ENCODE measurements at regions not wholly inside any gene's neighbourhood (a gene's known extent, or its start where the extent isn't known, plus 50 kb on each side); places are given as distances from the start of the nearest gene placed in this dataset.
"Not testable (repeated sequence)": the region's sequence is repeated elsewhere in the genome, so short reads cannot be mapped to it uniquely, and the experiment has no call there.

DNA sequence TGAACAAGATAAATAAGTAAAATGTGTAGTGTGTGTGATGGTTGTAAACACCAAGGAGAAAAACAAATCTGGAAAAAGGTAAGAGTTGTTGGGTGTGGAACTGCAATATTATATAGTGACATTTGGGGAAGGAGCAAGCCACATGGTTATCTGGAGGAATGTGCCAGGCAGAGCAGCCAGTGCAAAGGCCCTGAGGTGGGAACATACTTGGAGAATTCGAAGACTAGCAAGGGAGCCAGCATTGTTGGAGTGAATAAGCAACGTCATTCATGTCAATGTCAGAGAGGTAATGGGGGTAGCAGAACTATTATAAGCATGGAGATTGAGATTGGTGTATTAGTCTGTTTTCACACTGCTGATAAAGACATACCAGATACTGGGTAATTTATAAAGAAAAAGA is 241.5 kb upstream of the LHX5 start:
- 86% methylated on average over 2 of the region's 2 CpGs for WGBS (ENCODE audit: insufficient coverage)

DNA sequence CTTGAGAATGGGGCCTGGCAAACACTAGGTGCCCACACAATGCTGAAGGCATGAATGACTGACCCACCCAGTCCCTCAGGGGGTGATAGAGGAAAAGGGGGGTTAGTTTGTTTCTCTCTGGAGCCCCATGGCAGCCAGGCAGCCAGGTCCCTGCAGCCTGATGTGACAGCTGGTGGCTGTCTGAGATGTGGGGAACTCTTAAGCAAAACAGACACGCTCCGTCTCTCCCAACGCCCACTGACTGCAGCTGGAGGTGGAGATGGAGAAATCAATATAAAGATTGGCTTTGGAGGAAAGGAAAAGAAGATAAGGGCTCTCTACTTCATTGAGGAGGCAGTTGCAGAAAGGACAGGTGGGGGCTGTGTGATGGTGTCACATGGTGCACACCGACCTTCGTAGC is 240.8 kb upstream of the LHX5 start:
- Histone ChIP-seq H3K4me3 (ENCODE audit: low read depth, low read length) (no peak overlapping the region), H3K9me3 (ENCODE audit: control insufficient read depth, insufficient read depth, low read length) (no peaks in the 10 kb centered on the region), H3K4me1 (ENCODE audit: control insufficient read depth, insufficient read depth, low read length) (no peaks in the 10 kb centered on the region), H3K27me3 (ENCODE audit: control insufficient read depth, insufficient read depth, low read length) (no peaks in the 10 kb centered on the region), H3K27ac (ENCODE audit: low read depth, low read length) (no peak overlapping the region), H3K36me3 (ENCODE audit: control insufficient read depth, insufficient read depth, low read length) (no peaks in the 10 kb centered on the region)
- 100% methylated on average over 3 of the region's 5 CpGs for WGBS (ENCODE audit: insufficient coverage)
- no peak for DNase-seq (ENCODE audit: low read depth in 4 of 6, low spot score in 6 of 6)

More for the DNA sequence above, 241.5 kb upstream of the LHX5 start:
- no peak for DNase-seq (ENCODE audit: low read depth in 4 of 6, low spot score in 6 of 6)
- no peaks in the 10 kb centered on the region for H3K36me3 ChIP-seq (ENCODE audit: control insufficient read depth, insufficient read depth, low read length)
- H3K27ac ChIP-seq (ENCODE audit: low read depth, low read length) = no peak overlapping the region
- no peaks in the 10 kb centered on the region for H3K27me3 ChIP-seq (ENCODE audit: control insufficient read depth, insufficient read depth, low read length)
- no peaks in the 10 kb centered on the region for H3K4me1 ChIP-seq (ENCODE audit: control insufficient read depth, insufficient read depth, low read length)
- no peak overlapping the region for H3K4me3 ChIP-seq (ENCODE audit: low read depth, low read length)
- no peaks in the 10 kb centered on the region for H3K9me3 ChIP-seq (ENCODE audit: control insufficient read depth, insufficient read depth, low read length)

DNA sequence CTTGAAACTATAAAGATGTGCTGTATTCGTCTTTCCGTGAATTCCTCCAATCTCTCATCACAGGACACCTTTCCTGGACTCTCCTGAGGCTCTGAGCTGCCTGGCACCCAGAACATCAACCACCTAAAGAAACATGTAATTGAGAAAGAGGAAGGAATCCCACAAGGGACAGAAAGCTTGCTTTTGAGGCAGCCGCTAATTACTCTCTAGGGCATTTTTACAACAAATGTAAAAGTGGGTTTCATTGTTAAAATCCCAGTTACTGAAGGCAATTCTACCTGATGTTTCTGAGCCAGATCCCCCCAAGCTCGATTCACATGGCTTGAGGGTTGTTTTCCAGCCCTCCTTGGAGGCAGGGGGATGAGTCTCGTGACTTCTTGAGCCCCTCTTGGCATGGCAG is 238.5 kb upstream of the LHX5 start:
- WGBS (ENCODE audit: insufficient coverage) = 60% methylated on average over 2 of the region's 5 CpGs
- Histone ChIP-seq H3K9me3 (ENCODE audit: control insufficient read depth, insufficient read depth, low read length) (no peaks in the 10 kb centered on the region), H3K27ac (ENCODE audit: low read depth, low read length) (no peak overlapping the region), H3K4me3 (ENCODE audit: low read depth, low read length) (no peak overlapping the region), H3K36me3 (ENCODE audit: control insufficient read depth, insufficient read depth, low read length) (no peaks in the 10 kb centered on the region), H3K4me1 (ENCODE audit: control insufficient read depth, insufficient read depth, low read length) (no peaks in the 10 kb centered on the region), H3K27me3 (ENCODE audit: control insufficient read depth, insufficient read depth, low read length) (no peaks in the 10 kb centered on the region)
- DNase-seq (ENCODE audit: low read depth in 4 of 6, low spot score in 6 of 6) = peak in 1 of 6 donors; percentile 72

DNA sequence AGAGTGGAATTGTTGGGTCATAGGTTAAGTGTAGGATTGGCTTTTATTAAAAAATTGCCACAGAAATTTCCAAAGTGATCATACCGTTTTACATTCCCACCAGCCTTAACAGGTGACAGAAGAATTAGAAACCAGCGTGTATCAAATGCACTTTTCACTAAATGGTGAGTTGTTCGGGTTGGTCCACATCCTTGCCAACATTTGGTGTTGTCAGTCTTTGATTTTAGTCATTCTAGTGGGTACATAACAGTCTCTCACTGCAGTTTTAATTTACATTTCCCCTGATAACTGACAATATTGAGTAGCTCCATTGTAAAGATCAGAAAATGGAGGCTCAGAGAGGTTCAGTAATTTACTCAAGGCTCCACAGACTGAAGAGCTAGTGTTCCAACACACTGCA is 237.8 kb upstream of the LHX5 start:
- Histone ChIP-seq H3K36me3 (ENCODE audit: control insufficient read depth, insufficient read depth, low read length) (no peaks in the 10 kb centered on the region), H3K9me3 (ENCODE audit: control insufficient read depth, insufficient read depth, low read length) (no peaks in the 10 kb centered on the region), H3K4me3 (ENCODE audit: low read depth, low read length) (no peak overlapping the region), H3K27ac (ENCODE audit: low read depth, low read length) (no peak overlapping the region), H3K4me1 (ENCODE audit: control insufficient read depth, insufficient read depth, low read length) (no peaks in the 10 kb centered on the region), H3K27me3 (ENCODE audit: control insufficient read depth, insufficient read depth, low read length) (no peaks in the 10 kb centered on the region)
- DNase-seq (ENCODE audit: low read depth in 4 of 6, low spot score in 6 of 6) = no peak
- WGBS (ENCODE audit: insufficient coverage) = no CpG with 5 or more reads among the region's 3 CpGs

DNA sequence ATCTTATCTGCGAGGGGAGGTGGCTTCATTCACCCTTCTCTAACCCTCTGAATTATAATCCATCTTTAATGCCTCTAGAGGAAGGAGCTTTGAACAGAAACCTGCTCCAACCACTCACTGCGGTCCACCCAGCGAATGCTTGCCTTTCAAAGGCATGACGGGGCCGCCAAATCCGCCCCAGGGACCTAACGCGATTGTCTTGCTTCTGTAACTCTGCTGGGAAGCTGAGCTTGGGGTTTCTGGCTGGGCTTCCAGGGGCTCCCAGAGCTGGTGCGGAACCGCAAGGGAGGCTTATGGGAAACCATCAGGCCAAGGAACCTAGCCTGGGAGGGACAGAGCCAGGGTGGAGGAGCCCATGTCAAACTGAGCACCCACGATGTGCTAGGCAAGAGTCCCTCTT is 231.2 kb upstream of the LHX5 start:
- H3K4me1 ChIP-seq (ENCODE audit: control insufficient read depth, insufficient read depth, low read length) = peaks cover 3% of the 10 kb centered on the region
- H3K4me3 ChIP-seq (ENCODE audit: low read depth, low read length) = no peak overlapping the region
- no peaks in the 10 kb centered on the region for H3K27me3 ChIP-seq (ENCODE audit: control insufficient read depth, insufficient read depth, low read length)
- WGBS (ENCODE audit: insufficient coverage) = 64% methylated on average over 11 of the region's 11 CpGs
- no peaks in the 10 kb centered on the region for H3K36me3 ChIP-seq (ENCODE audit: control insufficient read depth, insufficient read depth, low read length)
- no peak for DNase-seq (ENCODE audit: low read depth in 4 of 6, low spot score in 6 of 6)
- H3K9me3 ChIP-seq (ENCODE audit: control insufficient read depth, insufficient read depth, low read length) = no peaks in the 10 kb centered on the region
- no peak overlapping the region for H3K27ac ChIP-seq (ENCODE audit: low read depth, low read length)

DNA sequence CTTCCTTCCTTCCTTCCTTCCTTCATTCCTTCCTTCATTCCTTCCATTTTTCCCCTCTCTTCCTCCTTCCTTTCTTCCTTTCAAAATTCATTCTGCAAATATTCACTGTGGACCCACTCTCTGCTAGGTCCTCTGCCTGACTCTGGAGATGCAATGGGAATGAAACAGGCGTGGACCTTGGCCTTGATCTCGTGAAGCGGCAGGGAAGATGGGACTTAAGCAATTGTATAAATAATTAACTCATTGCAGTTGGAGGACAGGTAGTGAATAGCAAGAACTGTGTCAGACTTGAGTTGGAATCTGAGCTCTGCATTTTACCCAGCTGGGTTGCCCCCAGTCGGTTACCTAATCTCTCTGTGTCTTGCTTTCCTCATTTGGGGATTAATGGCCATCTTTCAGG is 230.6 kb upstream of the LHX5 start:
- peaks cover 3% of the 10 kb centered on the region for H3K4me1 ChIP-seq (ENCODE audit: control insufficient read depth, insufficient read depth, low read length)
- DNase-seq (ENCODE audit: low read depth in 4 of 6, low spot score in 6 of 6) = no peak
- no peaks in the 10 kb centered on the region for H3K36me3 ChIP-seq (ENCODE audit: control insufficient read depth, insufficient read depth, low read length)
- H3K4me3 ChIP-seq (ENCODE audit: low read depth, low read length) = no peak overlapping the region
- no peaks in the 10 kb centered on the region for H3K27me3 ChIP-seq (ENCODE audit: control insufficient read depth, insufficient read depth, low read length)
- 70% methylated on average over 4 of the region's 4 CpGs for WGBS (ENCODE audit: insufficient coverage)
- H3K9me3 ChIP-seq (ENCODE audit: control insufficient read depth, insufficient read depth, low read length) = no peaks in the 10 kb centered on the region
- H3K27ac ChIP-seq (ENCODE audit: low read depth, low read length) = no peak overlapping the region

DNA sequence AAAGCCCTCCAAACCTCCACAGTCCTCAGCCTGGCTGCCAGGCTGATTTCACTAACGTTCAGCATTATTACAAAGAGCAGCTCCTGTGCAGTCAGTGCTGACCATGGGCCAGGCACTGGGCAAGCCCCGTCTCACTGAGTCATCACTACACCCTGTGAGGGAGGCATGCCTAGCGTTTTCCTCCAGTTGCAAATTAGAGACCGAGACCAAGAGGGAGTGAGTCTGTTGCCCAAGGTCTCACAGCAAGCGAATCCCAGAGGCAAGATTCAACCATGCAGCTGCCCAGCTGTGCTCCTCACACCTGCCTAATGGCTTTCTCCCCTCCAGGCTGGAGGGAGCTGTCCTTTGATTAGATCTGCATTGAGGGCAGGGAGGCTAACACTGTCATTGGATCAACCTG is 229.3 kb upstream of the LHX5 start:
- Histone ChIP-seq H3K9me3 (ENCODE audit: control insufficient read depth, insufficient read depth, low read length) (no peaks in the 10 kb centered on the region), H3K4me1 (ENCODE audit: control insufficient read depth, insufficient read depth, low read length) (peaks cover 3% of the 10 kb centered on the region), H3K36me3 (ENCODE audit: control insufficient read depth, insufficient read depth, low read length) (no peaks in the 10 kb centered on the region), H3K27me3 (ENCODE audit: control insufficient read depth, insufficient read depth, low read length) (no peaks in the 10 kb centered on the region), H3K27ac (ENCODE audit: low read depth, low read length) (no peak overlapping the region), H3K4me3 (ENCODE audit: low read depth, low read length) (no peak overlapping the region)
- WGBS (ENCODE audit: insufficient coverage) = 18% methylated on average over 3 of the region's 5 CpGs
- DNase-seq (ENCODE audit: low read depth in 4 of 6, low spot score in 6 of 6) = no peak

DNA sequence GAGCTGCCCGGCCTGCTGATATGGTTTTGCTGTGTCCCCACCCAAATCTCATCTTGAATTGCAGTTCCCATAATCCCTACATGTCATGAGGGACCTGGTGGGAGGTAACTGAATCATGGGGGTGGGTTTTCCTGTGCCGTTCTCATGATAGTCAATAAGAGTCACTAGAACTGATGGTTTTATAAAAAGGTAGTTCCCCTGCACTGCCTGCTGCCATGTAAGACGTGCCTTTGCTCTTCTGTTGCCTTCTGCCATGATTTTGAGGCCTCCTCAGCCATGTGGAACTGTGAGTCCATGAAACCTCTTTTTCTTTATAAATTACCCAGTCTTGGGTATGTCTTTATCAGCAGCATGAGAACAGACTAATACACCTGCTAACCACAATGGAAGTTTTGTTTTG is 228.3 kb upstream of the LHX5 start:
- WGBS (ENCODE audit: insufficient coverage) = 100% methylated on average over 1 of the region's 3 CpGs
- H3K27me3 ChIP-seq (ENCODE audit: control insufficient read depth, insufficient read depth, low read length); H3K4me1 ChIP-seq (ENCODE audit: control insufficient read depth, insufficient read depth, low read length); H3K4me3 ChIP-seq (ENCODE audit: low read depth, low read length); H3K9me3 ChIP-seq (ENCODE audit: control insufficient read depth, insufficient read depth, low read length); DNase-seq (ENCODE audit: low read depth in 4 of 6, low spot score in 6 of 6); H3K27ac ChIP-seq (ENCODE audit: low read depth, low read length); H3K36me3 ChIP-seq (ENCODE audit: control insufficient read depth, insufficient read depth, low read length): not testable (repeated sequence)

DNA sequence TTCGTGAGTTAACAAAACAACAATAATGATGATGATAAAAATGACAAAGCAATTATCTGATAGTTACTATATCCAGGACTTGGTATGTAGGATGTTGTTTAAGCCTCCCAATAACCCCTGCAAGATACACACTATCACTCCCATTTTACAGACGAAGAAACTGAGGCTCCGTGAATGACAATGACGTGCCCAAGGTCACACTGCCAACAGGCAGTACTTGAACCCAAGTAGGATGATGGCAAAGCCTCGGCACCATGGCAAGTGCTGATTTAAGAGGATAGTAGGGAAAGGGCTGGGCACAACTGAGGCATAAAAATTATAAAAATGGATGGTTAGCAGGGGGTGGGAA is 226.8 kb upstream of the LHX5 start:
- DNase-seq (ENCODE audit: low read depth in 4 of 6, low spot score in 6 of 6) = no peak
- Histone ChIP-seq H3K27me3 (ENCODE audit: control insufficient read depth, insufficient read depth, low read length) (no peaks in the 10 kb centered on the region), H3K27ac (ENCODE audit: low read depth, low read length) (no peak overlapping the region), H3K4me3 (ENCODE audit: low read depth, low read length) (no peak overlapping the region), H3K36me3 (ENCODE audit: control insufficient read depth, insufficient read depth, low read length) (no peaks in the 10 kb centered on the region), H3K9me3 (ENCODE audit: control insufficient read depth, insufficient read depth, low read length) (no peaks in the 10 kb centered on the region), H3K4me1 (ENCODE audit: control insufficient read depth, insufficient read depth, low read length) (peaks cover 3% of the 10 kb centered on the region)
- 100% methylated on average over 2 of the region's 5 CpGs for WGBS (ENCODE audit: insufficient coverage)

DNA sequence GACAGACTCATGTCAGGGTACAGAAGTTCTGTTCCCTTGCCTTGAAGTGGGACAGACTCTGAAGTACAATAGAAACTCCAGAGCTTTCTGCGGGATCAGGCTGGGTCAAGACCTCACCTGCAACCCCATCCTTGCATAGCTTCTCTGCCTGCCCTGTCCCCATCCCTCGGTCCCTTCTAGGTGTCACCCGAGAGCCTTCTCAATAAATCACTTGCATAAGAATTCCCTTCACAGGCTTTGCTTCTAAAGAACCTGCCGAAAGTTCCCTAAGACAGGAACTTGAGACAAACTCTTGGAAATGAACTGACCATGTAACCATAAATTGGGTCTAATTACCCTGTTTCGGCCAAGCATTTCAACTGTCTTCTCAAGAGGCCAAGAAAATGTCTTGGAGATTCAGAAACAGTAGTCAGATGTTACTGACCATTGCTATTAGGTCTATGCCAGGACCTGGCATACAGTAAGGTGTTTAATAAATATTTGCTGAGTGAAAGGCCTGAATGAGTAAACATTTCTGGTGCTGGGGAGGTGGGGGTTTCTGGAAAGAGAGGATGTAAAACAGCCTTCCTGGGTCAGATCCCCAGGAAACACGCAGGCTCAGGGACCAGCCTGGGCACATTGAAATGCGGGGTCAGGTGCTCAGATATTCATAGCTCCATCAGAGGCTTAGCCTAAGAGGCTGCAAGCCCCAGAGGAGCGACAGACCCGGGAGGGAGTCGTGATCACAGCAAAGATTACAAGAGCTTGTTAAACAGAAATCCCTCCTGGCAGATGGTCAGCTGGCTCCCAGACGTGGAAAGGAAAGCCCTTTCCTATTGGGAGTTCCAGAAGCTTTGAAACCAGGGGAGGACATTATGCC is 226.2 kb upstream of the LHX5 start:
- Histone ChIP-seq H3K4me1 (ENCODE audit: control insufficient read depth, insufficient read depth, low read length) (peaks cover 3% of the 10 kb centered on the region), H3K9me3 (ENCODE audit: control insufficient read depth, insufficient read depth, low read length) (no peaks in the 10 kb centered on the region), H3K27ac (ENCODE audit: low read depth, low read length) (no peak overlapping the region), H3K4me3 (ENCODE audit: low read depth, low read length) (no peak overlapping the region), H3K27me3 (ENCODE audit: control insufficient read depth, insufficient read depth, low read length) (no peaks in the 10 kb centered on the region), H3K36me3 (ENCODE audit: control insufficient read depth, insufficient read depth, low read length) (no peaks in the 10 kb centered on the region)
- WGBS (ENCODE audit: insufficient coverage) = 23% methylated on average over 10 of the region's 11 CpGs
- DNase-seq (ENCODE audit: low read depth in 4 of 6, low spot score in 6 of 6) = peak in 1 of 6 donors; percentile 56

Data from spinal cord (tissue), 9 donors.